ENCODE measurements at regions not wholly inside any gene's neighbourhood (a gene's known extent, or its start where the extent isn't known, plus 50 kb on each side); places are given as distances from the start of the nearest gene placed in this dataset.

DNA sequence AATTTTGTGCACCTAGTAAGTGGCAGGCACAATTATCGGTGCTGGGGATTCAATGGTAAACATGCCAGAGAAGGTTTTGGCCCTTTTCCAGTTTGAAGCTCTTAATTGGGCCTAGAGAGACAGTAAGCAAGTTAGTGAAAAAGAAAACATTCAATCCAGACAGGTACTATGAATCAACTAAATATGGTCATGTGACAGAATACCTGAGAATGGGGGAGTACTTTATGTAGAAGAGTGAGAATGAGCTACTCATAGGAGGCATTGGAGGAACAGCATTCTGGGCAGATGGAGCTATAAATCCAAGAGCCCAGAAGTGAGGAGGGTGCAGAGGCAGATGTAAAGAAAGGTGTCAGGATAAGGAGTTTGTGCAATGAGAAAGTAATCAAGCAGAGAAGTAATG, 1017.9 kb downstream of the ADGRL2 start:
- no peaks in the 10 kb centered on the region for H3K9me3 ChIP-seq
- ATAC-seq (ENCODE audit: insufficient number of reproducible peaks, low FRiP score, low read depth) (no peak), DNase-seq (ENCODE audit: low spot score) (no peak)
- H3K4me3 ChIP-seq, result no peak overlapping the region
- no peak overlapping the region for H3K27ac ChIP-seq
- no peaks in the 10 kb centered on the region for H3K4me1 ChIP-seq (ENCODE audit: control insufficient read depth in 1 of 2, low read depth in 2 of 2)
- H3K27me3 ChIP-seq (replicated peaks; ENCODE audit: insufficient read depth), result no peaks in the 10 kb centered on the region
- no peaks in the 10 kb centered on the region for H3K36me3 ChIP-seq
- TF ChIP-seq, protein P1, sequence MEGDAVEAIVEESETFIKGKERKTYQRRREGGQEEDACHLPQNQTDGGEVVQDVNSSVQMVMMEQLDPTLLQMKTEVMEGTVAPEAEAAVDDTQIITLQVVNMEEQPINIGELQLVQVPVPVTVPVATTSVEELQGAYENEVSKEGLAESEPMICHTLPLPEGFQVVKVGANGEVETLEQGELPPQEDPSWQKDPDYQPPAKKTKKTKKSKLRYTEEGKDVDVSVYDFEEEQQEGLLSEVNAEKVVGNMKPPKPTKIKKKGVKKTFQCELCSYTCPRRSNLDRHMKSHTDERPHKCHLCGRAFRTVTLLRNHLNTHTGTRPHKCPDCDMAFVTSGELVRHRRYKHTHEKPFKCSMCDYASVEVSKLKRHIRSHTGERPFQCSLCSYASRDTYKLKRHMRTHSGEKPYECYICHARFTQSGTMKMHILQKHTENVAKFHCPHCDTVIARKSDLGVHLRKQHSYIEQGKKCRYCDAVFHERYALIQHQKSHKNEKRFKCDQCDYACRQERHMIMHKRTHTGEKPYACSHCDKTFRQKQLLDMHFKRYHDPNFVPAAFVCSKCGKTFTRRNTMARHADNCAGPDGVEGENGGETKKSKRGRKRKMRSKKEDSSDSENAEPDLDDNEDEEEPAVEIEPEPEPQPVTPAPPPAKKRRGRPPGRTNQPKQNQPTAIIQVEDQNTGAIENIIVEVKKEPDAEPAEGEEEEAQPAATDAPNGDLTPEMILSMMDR (IDR thresholded peaks at IDR 0.05), result no peak

DNA sequence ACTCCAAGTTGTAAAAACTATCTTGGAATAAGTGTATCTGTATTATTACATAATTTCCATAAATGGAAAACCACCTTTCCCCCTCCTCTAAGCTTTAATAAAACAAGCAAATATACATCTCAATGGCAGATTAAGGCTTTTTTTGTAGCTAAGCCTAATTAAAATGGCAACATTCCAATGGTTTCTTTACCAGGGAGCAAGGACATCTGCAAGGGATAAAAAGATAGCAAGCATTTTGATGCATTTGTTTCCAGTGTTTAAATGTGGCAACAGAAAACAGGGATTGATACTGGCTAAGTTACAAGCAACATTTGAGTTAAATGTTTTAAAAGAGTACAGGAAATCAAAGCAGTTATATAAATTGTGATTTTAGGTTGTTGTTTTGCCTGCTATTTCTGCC, 1012.7 kb downstream of the ADGRL2 start:
- TF ChIP-seq, protein P1 (IDR thresholded peaks at IDR 0.05), result no peak
- no peak overlapping the region for H3K27ac ChIP-seq
- H3K4me1 ChIP-seq (ENCODE audit: control insufficient read depth in 1 of 2, low read depth in 2 of 2), result no peaks in the 10 kb centered on the region
- DNase-seq (ENCODE audit: low spot score), result no peak
- ATAC-seq (ENCODE audit: insufficient number of reproducible peaks, low FRiP score, low read depth), result no peak
- no peaks in the 10 kb centered on the region for H3K36me3 ChIP-seq
- no peaks in the 10 kb centered on the region for H3K27me3 ChIP-seq (replicated peaks; ENCODE audit: insufficient read depth)
- H3K4me3 ChIP-seq, result no peak overlapping the region
- H3K9me3 ChIP-seq, result no peaks in the 10 kb centered on the region

DNA sequence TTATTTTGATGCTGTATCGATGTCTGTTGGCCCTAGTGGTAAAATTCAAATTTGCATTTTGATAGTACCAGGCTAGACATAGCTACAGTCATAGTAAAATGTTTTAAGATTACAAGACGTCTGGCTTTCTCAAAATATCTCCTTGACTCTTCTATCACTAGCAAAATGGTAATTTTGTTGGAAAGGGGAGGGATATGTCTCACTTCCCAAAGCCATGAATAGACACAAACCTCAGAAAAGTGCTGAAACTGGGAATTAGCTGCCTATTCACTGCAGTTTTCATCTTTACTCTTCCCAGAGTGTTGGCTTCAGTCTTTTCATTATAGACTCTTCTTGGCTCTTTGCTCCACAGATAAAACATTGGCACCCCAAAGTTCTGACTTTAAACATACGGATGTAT, 1009.9 kb downstream of the ADGRL2 start:
- Histone ChIP-seq H3K27ac (no peak overlapping the region), H3K4me1 (ENCODE audit: control insufficient read depth in 1 of 2, low read depth in 2 of 2) (no peaks in the 10 kb centered on the region), H3K4me3 (no peak overlapping the region), H3K27me3 (replicated peaks; ENCODE audit: insufficient read depth) (no peaks in the 10 kb centered on the region), H3K9me3 (no peaks in the 10 kb centered on the region), H3K36me3 (no peaks in the 10 kb centered on the region)
- DNase-seq (ENCODE audit: low spot score) (no peak), ATAC-seq (ENCODE audit: insufficient number of reproducible peaks, low FRiP score, low read depth) (no peak)
- TF ChIP-seq, protein P1 (IDR thresholded peaks at IDR 0.05), result no peak

DNA sequence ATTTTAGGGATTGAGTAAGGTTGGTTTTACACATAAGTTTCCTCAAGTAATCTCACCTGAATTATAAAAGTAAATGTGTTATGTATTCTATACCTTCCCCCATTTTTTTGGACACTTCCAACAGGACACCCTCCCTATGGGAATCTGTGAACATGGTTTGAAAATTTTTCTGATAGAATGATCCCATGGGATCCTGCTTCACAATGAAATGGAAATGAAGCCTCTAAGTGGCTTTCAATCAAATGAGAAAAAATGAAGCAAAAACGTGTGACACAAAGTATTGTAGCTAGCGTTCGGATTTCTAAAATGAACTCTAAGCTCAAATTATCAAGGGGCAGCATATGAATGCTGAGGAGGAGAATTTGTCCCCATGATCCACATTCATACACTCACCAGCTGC, 1006.8 kb downstream of the ADGRL2 start:
- H3K4me3 ChIP-seq, result no peak overlapping the region
- no peaks in the 10 kb centered on the region for H3K4me1 ChIP-seq (ENCODE audit: control insufficient read depth in 1 of 2, low read depth in 2 of 2)
- no peaks in the 10 kb centered on the region for H3K27me3 ChIP-seq (replicated peaks; ENCODE audit: insufficient read depth)
- ATAC-seq (ENCODE audit: insufficient number of reproducible peaks, low FRiP score, low read depth) (no peak), DNase-seq (ENCODE audit: low spot score) (no peak)
- TF ChIP-seq, protein P1 (IDR thresholded peaks at IDR 0.05), result no peak
- no peaks in the 10 kb centered on the region for H3K36me3 ChIP-seq
- no peak overlapping the region for H3K27ac ChIP-seq
- H3K9me3 ChIP-seq, result no peaks in the 10 kb centered on the region

DNA sequence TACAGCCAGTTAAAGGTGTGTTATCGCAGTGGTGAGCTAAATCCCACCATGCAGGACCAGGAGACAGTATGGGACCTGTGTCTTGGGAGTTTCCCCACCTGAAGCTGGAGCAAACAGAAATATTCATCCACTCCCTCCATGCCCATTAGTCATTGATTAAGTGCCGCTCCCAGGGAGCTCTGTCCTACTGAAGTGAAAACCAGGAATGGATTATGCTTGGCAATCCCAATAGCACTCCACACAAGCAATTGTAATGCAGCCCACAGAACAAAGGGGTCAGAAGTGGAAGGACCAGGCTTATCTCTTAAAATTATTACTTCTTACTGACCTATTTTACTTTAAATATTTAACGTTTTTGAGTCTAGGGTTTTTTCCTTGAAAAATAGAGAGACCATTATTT, 1005.4 kb downstream of the ADGRL2 start:
- ATAC-seq (ENCODE audit: insufficient number of reproducible peaks, low FRiP score, low read depth), result no peak
- DNase-seq (ENCODE audit: low spot score), result no peak

More for the DNA sequence above, 1005.4 kb downstream of the ADGRL2 start:
- Histone ChIP-seq H3K4me1 (ENCODE audit: control insufficient read depth in 1 of 2, low read depth in 2 of 2) (no peaks in the 10 kb centered on the region), H3K9me3 (no peaks in the 10 kb centered on the region), H3K27me3 (replicated peaks; ENCODE audit: insufficient read depth) (no peaks in the 10 kb centered on the region), H3K27ac (no peak overlapping the region), H3K4me3 (no peak overlapping the region), H3K36me3 (no peaks in the 10 kb centered on the region)
- TF ChIP-seq, protein P1 (IDR thresholded peaks at IDR 0.05), result no peak

All from thoracic aorta (tissue), 2 donors.